GM23338 (cell line): ENCODE measurements at regions not wholly inside any gene's neighbourhood (a gene's known extent, or its start where the extent isn't known, plus 50 kb on each side); places are given as distances from the start of the nearest gene placed in this dataset.

Experiments used
- ATAC-seq: fragments of 200-7000 bp; cut with Tn5 transposase; 3 replicates; pipeline ENCODE4 v1.9.1; 2020
- DNase-seq: peaks from one replicate; pipeline ENCODE4 v3.0.0-alpha.2; 2015; ENCODE audit warnings: low spot score
- H2AFZ ChIP-seq: fragments of 200-600 bp; sonication (generic); 2 replicates; pipeline ENCODE4 v1.8.0; 2016; ENCODE audit warnings: antibody characterized with exemption, mild to moderate bottlenecking, moderate library complexity
- H3F3A ChIP-seq: fragments of 200-600 bp; sonication (generic); replicated peaks from 2 replicates; pipeline ENCODE4 v1.8.0; 2017; ENCODE audit warnings: antibody characterized with exemption, mixed run types, low read depth
- H3K27ac ChIP-seq: fragments of 200-600 bp; sonication (generic); 2 replicates; pipeline ENCODE4 v1.6.1; 2016; ENCODE audit warnings: low read depth
- H3K27me3 ChIP-seq: fragments of 200-600 bp; sonication (generic); 2 replicates; pipeline ENCODE4 v1.8.0; 2016; ENCODE audit warnings: mild to moderate bottlenecking, mixed run types, moderate library complexity; ENCODE audit not compliant: insufficient read depth
- H3K36me3 ChIP-seq: fragments of 200-600 bp; sonication (generic); 2 replicates; pipeline ENCODE4 v1.8.0; 2016; ENCODE audit warnings: mild to moderate bottlenecking; ENCODE audit not compliant: insufficient read depth
- H3K4me1 ChIP-seq: fragments of 200-600 bp; sonication (generic); 2 replicates; pipeline ENCODE4 v1.8.0; 2016; ENCODE audit warnings: mild to moderate bottlenecking, moderate library complexity; ENCODE audit not compliant: insufficient read depth
- H3K4me2 ChIP-seq: fragments of 200-600 bp; sonication (generic); 2 replicates; pipeline ENCODE4 v1.7.1; 2017; ENCODE audit warnings: mixed run types
- H3K4me3 ChIP-seq: fragments of 200-600 bp; sonication (generic); 2 replicates; pipeline ENCODE4 v1.6.1; 2016; ENCODE audit warnings: mixed run types
- H3K79me2 ChIP-seq: fragments of 200-600 bp; sonication (generic); replicated peaks from 2 replicates; pipeline ENCODE4 v1.8.0; 2017; ENCODE audit warnings: mild to moderate bottlenecking; ENCODE audit not compliant: insufficient read depth
- H3K9me2 ChIP-seq: fragments of 200-600 bp; sonication (generic); 2 replicates; pipeline ENCODE4 v1.8.0; 2017; ENCODE audit not compliant: insufficient read depth
- H4K20me1 ChIP-seq: fragments of 200-600 bp; sonication (generic); replicated peaks from 2 replicates; pipeline ENCODE4 v1.8.0; 2017; ENCODE audit warnings: mild to moderate bottlenecking; ENCODE audit not compliant: insufficient read depth
- H3K27ac Mint-ChIP-seq: 2 replicates; pipeline ENCODE4 v1.8.0; 2020; ENCODE audit warnings: inconsistent platforms, mild to moderate bottlenecking, moderate library complexity, mixed read lengths
- H3K27me3 Mint-ChIP-seq: 3 replicates; pipeline ENCODE4 v1.8.0; 2022; ENCODE audit warnings: low read depth, mild to moderate bottlenecking, moderate library complexity, mixed read lengths, inconsistent platforms; ENCODE audit not compliant: insufficient read depth, poor library complexity
- H3K36me3 Mint-ChIP-seq: 3 replicates; pipeline ENCODE4 v1.8.0; 2021; ENCODE audit warnings: low read depth, mild to moderate bottlenecking, inconsistent platforms, moderate library complexity, mixed read lengths
- H3K4me1 Mint-ChIP-seq: 3 replicates; pipeline ENCODE4 v1.8.0; 2020; ENCODE audit warnings: mild to moderate bottlenecking, inconsistent platforms, mixed read lengths
- H3K4me3 Mint-ChIP-seq: 3 replicates; pipeline ENCODE4 v1.8.0; 2021; ENCODE audit warnings: moderate library complexity, mild to moderate bottlenecking, inconsistent platforms, mixed read lengths
- H3K9me3 Mint-ChIP-seq: 3 replicates; pipeline ENCODE4 v1.8.0; 2020; ENCODE audit warnings: moderate library complexity, mild to moderate bottlenecking, inconsistent platforms, mixed read lengths
- CREB1 ChIP-seq: fragments of 250-450 bp; sonication (Bioruptor Pico); IDR thresholded peaks from 2 replicates; pipeline ENCODE4 v1.5.0; 2020; ENCODE audit warnings: low read depth, mild to moderate bottlenecking, moderate library complexity
- EZH2 ChIP-seq: fragments of 200-600 bp; sonication (generic); IDR thresholded peaks from one replicate; pipeline ENCODE4 v1.8.0; 2017; ENCODE audit warnings: antibody characterized with exemption, mild to moderate bottlenecking, low read depth; ENCODE audit not compliant: unreplicated experiment
- EZH2phosphoT487 ChIP-seq: fragments of 200-600 bp; sonication (generic); IDR thresholded peaks from one replicate; pipeline ENCODE4 v1.8.1; 2018; ENCODE audit warnings: antibody characterized with exemption; ENCODE audit not compliant: unreplicated experiment
- JUNB ChIP-seq: IDR thresholded peaks from one replicate; pipeline ENCODE4 v1.6.1; 2016; ENCODE audit warnings: antibody characterized with exemption; ENCODE audit not compliant: unreplicated experiment
- NANOG ChIP-seq: IDR thresholded peaks from 2 replicates; pipeline ENCODE4 v1.6.1; 2016; ENCODE audit warnings: antibody characterized with exemption, borderline replicate concordance
- POLR2AphosphoS5 ChIP-seq: IDR thresholded peaks from 2 replicates; pipeline ENCODE4 v1.6.1; 2016; ENCODE audit warnings: antibody characterized with exemption, low read depth
- STAT1 ChIP-seq: IDR thresholded peaks from one replicate; pipeline ENCODE4 v1.6.1; 2016; ENCODE audit warnings: antibody characterized with exemption; ENCODE audit not compliant: unreplicated experiment
- ZNF114 ChIP-seq: fragments of 250-450 bp; sonication (Bioruptor Pico); IDR thresholded peaks from 2 replicates; pipeline ENCODE4 v1.5.0; 2020; ENCODE audit warnings: mild to moderate bottlenecking, moderate library complexity
- ZNF331 ChIP-seq: fragments of 250-450 bp; sonication (Bioruptor Pico); IDR thresholded peaks from 2 replicates; pipeline ENCODE4 v1.5.0; 2020; ENCODE audit warnings: low read depth, mild to moderate bottlenecking, moderate library complexity
- TF ChIP-seq, protein P1 (sequence below): fragments of 250-450 bp; sonication (Bioruptor Pico); IDR thresholded peaks from 2 replicates; pipeline ENCODE4 v1.5.0; 2020; ENCODE audit warnings: mild to moderate bottlenecking, moderate library complexity
- TF ChIP-seq, protein P2 (sequence below): IDR thresholded peaks from one replicate; pipeline ENCODE4 v1.6.1; 2018; ENCODE audit warnings: antibody characterized with exemption; ENCODE audit not compliant: unreplicated experiment
- TF ChIP-seq, protein P3 (sequence below): IDR thresholded peaks from 2 replicates; pipeline ENCODE4 v1.6.1; 2016; ENCODE audit warnings: antibody characterized with exemption

DNA sequence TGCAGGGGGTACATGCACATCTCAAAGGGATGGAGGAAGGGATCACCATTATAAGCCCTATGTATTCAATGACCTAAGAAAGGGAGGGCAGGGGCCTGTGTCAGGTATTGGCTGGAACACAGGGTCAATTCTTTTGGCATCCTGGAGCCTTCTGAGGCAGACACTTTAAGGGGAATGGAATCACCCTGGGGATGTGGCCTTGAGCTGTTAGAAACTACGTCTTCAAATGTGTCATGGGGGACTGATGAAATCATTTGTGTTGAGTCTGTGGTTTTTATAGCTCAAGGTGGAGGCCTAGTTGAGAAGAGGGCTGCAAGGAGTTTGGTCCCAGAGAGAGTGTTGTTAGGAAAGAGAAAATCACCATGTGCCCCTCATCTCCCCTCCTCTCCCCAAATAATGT, 206.1 kb upstream of the CELF2 start:
- H3F3A ChIP-seq: no peaks in the 10 kb centered on the region
- Mint-ChIP-seq H3K27me3 (peaks cover 4% of the 10 kb centered on the region), H3K9me3 (no peaks in the 10 kb centered on the region; the same call in 2 of the 3 replicates), H3K4me3 (no peak overlapping the region), H3K4me1 (peaks cover 8% of the 10 kb centered on the region), H3K36me3 (no peaks in the 10 kb centered on the region; the same call in 1 of the 3 replicates), H3K27ac (no peak overlapping the region)
- no peak overlapping the region for H3K4me2 ChIP-seq
- H3K4me3 ChIP-seq: no peak overlapping the region
- no peaks in the 10 kb centered on the region; the same call in 1 of the 2 replicates for H3K36me3 ChIP-seq
- TF ChIP-seq NANOG (no peak), EZH2phosphoT487 (no peak), CREB1 (CRISPR knock-in tag) (no peak), STAT1 (no peak)
- H3K79me2 ChIP-seq: no peaks in the 10 kb centered on the region
- DNase-seq: no peak
- no peaks in the 10 kb centered on the region for H3K4me1 ChIP-seq
- H4K20me1 ChIP-seq: no peaks in the 10 kb centered on the region
- no peak for ATAC-seq
- H3K27ac ChIP-seq: no peak overlapping the region
- no peaks in the 10 kb centered on the region for H3K27me3 ChIP-seq
- peaks cover 8% of the 10 kb centered on the region for H3K9me2 ChIP-seq
- no peak overlapping the region for H2AFZ ChIP-seq

DNA sequence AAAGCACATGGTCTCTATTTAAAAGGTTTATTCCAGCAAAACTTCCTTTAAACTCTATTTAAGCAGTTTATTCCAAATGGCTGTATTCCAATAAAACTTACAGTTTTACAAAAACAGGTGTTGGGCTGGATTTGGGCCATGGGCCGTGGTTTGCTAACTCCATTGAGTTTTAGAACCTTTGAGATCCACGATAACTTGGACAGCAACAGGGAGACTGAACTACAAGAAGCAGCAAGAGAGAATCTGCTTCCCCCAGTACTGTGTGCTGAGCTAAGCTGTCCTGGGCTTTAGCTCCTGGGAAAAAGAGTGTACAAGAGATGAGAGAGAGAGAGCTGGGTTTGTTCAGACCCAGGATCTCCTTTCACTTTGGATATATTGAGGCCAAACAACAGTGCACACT, 204.0 kb upstream of the CELF2 start:
- no peak for DNase-seq
- H3K27me3 Mint-ChIP-seq: peaks cover 4% of the 10 kb centered on the region
- no peak overlapping the region for H3K4me2 ChIP-seq
- peaks cover 8% of the 10 kb centered on the region; the same call in 1 of the 2 replicates for H3K9me2 ChIP-seq
- H2AFZ ChIP-seq: no peak overlapping the region; the same call in 1 of the 2 replicates
- H3K4me3 ChIP-seq: no peak overlapping the region
- no peak overlapping the region for H3K4me3 Mint-ChIP-seq
- no peak overlapping the region for H3K27ac ChIP-seq
- no peak for ATAC-seq
- H3K27ac Mint-ChIP-seq: no peak overlapping the region
- no peaks in the 10 kb centered on the region for H3K27me3 ChIP-seq
- H3K4me1 Mint-ChIP-seq: peaks cover 2% of the 10 kb centered on the region; the same call in 2 of the 3 replicates
- H3K4me1 ChIP-seq: no peaks in the 10 kb centered on the region
- H3K79me2 ChIP-seq: no peaks in the 10 kb centered on the region
- no peaks in the 10 kb centered on the region for H4K20me1 ChIP-seq
- no peaks in the 10 kb centered on the region for H3F3A ChIP-seq
- no peaks in the 10 kb centered on the region; the same call in 1 of the 2 replicates for H3K36me3 ChIP-seq
- peaks cover 3% of the 10 kb centered on the region; the same call in 1 of the 3 replicates for H3K9me3 Mint-ChIP-seq
- no peaks in the 10 kb centered on the region; the same call in 1 of the 3 replicates for H3K36me3 Mint-ChIP-seq
- TF ChIP-seq, protein P1, sequence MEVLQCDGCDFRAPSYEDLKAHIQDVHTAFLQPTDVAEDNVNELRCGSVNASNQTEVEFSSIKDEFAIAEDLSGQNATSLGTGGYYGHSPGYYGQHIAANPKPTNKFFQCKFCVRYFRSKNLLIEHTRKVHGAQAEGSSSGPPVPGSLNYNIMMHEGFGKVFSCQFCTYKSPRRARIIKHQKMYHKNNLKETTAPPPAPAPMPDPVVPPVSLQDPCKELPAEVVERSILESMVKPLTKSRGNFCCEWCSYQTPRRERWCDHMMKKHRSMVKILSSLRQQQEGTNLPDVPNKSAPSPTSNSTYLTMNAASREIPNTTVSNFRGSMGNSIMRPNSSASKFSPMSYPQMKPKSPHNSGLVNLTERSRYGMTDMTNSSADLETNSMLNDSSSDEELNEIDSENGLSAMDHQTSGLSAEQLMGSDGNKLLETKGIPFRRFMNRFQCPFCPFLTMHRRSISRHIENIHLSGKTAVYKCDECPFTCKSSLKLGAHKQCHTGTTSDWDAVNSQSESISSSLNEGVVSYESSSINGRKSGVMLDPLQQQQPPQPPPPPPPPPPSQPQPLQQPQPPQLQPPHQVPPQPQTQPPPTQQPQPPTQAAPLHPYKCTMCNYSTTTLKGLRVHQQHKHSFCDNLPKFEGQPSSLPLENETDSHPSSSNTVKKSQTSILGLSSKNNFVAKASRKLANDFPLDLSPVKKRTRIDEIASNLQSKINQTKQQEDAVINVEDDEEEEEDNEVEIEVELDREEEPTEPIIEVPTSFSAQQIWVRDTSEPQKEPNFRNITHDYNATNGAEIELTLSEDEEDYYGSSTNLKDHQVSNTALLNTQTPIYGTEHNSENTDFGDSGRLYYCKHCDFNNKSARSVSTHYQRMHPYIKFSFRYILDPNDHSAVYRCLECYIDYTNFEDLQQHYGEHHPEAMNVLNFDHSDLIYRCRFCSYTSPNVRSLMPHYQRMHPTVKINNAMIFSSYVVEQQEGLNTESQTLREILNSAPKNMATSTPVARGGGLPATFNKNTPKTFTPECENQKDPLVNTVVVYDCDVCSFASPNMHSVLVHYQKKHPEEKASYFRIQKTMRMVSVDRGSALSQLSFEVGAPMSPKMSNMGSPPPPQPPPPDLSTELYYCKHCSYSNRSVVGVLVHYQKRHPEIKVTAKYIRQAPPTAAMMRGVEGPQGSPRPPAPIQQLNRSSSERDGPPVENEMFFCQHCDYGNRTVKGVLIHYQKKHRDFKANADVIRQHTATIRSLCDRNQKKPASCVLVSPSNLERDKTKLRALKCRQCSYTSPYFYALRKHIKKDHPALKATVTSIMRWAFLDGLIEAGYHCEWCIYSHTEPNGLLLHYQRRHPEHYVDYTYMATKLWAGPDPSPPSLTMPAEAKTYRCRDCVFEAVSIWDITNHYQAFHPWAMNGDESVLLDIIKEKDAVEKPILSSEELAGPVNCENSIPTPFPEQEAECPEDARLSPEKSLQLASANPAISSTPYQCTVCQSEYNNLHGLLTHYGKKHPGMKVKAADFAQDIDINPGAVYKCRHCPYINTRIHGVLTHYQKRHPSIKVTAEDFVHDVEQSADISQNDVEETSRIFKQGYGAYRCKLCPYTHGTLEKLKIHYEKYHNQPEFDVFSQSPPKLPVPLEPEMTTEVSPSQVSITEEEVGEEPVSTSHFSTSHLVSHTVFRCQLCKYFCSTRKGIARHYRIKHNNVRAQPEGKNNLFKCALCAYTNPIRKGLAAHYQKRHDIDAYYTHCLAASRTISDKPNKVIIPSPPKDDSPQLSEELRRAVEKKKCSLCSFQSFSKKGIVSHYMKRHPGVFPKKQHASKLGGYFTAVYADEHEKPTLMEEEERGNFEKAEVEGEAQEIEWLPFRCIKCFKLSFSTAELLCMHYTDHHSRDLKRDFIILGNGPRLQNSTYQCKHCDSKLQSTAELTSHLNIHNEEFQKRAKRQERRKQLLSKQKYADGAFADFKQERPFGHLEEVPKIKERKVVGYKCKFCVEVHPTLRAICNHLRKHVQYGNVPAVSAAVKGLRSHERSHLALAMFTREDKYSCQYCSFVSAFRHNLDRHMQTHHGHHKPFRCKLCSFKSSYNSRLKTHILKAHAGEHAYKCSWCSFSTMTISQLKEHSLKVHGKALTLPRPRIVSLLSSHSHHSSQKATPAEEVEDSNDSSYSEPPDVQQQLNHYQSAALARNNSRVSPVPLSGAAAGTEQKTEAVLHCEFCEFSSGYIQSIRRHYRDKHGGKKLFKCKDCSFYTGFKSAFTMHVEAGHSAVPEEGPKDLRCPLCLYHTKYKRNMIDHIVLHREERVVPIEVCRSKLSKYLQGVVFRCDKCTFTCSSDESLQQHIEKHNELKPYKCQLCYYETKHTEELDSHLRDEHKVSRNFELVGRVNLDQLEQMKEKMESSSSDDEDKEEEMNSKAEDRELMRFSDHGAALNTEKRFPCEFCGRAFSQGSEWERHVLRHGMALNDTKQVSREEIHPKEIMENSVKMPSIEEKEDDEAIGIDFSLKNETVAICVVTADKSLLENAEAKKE: no peak
- TF ChIP-seq POLR2AphosphoS5 (no peak), EZH2 (no peak), NANOG (no peak), STAT1 (no peak), ZNF331 (no peak), JUNB (no peak), ZNF114 (CRISPR knock-in tag) (no peak), EZH2phosphoT487 (no peak), CREB1 (CRISPR knock-in tag) (no peak)
- TF ChIP-seq, protein P2, sequence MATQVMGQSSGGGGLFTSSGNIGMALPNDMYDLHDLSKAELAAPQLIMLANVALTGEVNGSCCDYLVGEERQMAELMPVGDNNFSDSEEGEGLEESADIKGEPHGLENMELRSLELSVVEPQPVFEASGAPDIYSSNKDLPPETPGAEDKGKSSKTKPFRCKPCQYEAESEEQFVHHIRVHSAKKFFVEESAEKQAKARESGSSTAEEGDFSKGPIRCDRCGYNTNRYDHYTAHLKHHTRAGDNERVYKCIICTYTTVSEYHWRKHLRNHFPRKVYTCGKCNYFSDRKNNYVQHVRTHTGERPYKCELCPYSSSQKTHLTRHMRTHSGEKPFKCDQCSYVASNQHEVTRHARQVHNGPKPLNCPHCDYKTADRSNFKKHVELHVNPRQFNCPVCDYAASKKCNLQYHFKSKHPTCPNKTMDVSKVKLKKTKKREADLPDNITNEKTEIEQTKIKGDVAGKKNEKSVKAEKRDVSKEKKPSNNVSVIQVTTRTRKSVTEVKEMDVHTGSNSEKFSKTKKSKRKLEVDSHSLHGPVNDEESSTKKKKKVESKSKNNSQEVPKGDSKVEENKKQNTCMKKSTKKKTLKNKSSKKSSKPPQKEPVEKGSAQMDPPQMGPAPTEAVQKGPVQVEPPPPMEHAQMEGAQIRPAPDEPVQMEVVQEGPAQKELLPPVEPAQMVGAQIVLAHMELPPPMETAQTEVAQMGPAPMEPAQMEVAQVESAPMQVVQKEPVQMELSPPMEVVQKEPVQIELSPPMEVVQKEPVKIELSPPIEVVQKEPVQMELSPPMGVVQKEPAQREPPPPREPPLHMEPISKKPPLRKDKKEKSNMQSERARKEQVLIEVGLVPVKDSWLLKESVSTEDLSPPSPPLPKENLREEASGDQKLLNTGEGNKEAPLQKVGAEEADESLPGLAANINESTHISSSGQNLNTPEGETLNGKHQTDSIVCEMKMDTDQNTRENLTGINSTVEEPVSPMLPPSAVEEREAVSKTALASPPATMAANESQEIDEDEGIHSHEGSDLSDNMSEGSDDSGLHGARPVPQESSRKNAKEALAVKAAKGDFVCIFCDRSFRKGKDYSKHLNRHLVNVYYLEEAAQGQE: no peak
- TF ChIP-seq, protein P3, sequence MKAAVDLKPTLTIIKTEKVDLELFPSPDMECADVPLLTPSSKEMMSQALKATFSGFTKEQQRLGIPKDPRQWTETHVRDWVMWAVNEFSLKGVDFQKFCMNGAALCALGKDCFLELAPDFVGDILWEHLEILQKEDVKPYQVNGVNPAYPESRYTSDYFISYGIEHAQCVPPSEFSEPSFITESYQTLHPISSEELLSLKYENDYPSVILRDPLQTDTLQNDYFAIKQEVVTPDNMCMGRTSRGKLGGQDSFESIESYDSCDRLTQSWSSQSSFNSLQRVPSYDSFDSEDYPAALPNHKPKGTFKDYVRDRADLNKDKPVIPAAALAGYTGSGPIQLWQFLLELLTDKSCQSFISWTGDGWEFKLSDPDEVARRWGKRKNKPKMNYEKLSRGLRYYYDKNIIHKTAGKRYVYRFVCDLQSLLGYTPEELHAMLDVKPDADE: no peak
